GM18499 (cell line): ENCODE measurements at regions not wholly inside any gene's neighbourhood (a gene's known extent, or its start where the extent isn't known, plus 50 kb on each side); places are given as distances from the start of the nearest gene placed in this dataset.

Source experiments
- ATAC-seq: cut with Tn5 transposase; IDR thresholded peaks from one replicate; pipeline ENCODE4 v1.9.1; 2021; ENCODE audit warnings: moderate number of reproducible peaks; ENCODE audit not compliant: insufficient read depth, unreplicated experiment

DNA sequence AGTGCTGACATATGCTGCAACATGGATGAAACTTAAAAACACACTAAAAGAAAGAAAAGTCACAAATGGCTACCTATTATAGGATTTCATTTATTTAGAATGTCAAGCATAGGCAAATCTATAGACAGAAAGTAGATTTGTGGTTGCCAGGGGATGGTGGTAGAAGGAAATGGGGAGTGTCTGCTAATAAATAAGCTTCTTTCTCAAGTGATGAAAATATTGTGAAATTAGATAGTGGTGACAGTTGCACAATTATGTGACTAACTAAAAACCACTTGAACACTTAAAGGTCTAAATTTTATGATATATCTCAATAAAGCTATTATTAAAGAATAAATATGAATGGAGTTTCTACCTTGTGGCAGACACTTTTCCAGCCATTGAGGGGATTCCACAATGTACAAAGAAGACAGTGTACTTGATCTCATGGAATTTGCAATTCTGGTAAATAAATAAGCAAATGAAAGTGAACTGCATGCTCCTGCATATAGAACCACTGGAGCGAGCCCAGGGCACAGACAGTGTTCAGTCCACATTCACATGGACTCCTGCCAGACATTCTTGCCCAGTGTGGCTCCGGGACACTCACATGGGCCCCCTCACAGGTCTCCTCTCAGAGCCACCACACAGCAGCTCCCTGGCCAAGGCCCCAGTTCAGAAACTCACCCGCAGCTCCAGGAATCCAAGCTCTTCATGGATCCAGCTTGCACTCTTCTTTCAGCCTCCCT lies 107.1 kb upstream of the ARID2 start:
- ATAC-seq: no peak

DNA sequence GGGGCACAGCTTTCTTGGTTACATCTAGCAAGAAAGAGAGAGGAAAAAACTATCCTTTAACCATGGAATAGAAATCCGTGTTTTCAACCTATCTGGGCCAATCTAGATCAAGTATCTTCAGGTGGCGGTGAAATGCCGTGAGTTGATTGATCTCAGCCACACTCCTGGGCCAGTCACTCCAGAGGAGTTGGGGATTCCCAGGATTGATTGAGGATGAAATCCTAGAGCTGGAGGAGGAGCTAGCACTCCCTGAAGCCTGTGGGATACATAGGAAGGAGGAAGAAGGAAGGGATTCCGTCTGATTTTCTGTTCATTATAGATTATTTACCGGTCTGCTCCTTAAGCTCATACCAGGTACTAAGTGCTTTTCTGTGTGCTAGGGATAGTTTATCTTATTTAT lies 106.3 kb upstream of the ARID2 start:
- ATAC-seq: no peak

DNA sequence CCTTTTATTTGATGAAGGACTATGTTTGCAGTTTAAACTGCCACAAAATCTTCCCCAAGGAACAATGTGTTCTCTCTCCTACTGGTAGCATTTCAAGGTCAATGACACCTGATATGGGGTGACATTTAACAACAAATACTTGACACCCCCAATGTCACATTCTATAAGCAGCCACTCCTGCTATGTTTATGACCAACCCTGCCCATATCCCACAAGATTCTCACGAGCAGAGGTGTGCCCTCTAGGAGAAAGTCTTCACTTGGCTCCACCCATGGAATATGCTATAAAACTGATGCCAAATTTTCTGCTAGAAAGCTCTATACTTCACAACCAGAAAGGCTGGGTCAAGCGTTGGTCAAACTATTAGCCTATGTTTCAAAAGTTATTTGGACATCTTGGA lies 105.6 kb upstream of the ARID2 start:
- no peak for ATAC-seq

DNA sequence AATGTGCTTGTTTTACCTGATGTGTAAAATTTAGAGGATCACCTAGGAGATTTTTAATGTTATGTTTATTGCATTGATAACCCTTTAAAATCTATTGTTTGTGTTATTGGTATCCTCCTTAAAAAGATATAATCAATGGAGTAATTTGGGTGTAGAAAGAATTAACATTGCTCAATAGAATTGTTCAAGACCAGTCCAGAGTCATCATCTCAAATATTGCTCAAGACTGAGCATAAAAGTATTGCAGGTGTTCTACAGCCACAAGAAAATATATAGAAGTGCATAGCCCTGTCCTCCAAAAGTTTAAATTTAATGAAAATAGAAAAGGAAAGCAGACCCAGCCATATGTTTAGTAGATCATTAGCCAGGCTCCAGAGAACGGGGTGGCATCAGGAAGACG lies 102.5 kb upstream of the ARID2 start:
- ATAC-seq: no peak

DNA sequence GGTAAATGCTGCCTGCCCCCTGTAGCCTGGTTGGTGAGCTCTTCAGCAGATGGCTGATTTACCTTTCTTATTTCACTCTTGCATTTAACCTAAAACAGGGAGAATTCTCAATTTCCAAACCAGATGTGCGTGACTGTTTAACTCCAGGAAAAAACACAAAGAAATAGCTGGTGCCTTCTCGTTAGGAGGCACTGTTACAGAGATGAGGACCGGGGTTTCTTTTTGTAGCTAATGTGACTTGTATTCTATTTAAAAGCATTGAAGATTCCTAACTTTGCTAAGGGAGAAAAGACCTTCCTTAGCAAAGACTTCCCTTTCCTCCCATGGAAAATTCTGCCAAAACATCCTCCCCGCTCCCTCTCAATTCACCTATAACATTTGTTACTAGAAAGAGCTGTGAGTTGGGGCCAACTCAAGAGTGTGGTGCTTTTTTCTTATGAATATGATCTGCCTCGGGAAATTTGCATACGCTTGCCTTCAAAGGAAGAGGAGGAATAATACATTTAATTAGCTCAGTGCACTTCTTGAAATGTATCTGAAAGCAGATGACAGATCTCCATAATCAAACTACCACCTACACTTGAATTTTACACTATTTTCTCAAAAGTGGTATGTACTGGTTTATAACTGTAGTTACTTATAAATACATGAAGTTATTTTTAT lies 102.0 kb upstream of the ARID2 start:
- no peak for ATAC-seq

DNA sequence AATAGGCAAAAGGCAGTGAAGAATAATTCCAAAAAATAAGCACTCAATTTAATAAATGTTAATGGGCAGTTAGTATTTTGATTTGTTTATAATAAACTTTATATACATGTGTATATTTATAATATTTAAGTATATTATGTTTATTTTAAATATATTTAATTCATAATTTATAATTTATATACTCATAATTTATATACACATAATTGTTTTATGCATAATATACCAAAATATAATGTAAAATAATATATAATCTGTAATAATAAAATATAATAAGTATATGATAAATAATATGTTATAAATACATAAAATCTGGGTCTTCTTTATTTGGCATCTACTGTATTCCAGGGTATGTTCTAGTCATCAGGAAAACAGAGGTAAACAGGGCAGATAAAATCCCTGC lies 100.2 kb upstream of the ARID2 start:
- ATAC-seq: no peak

GRCh38 chr12:45633733-45634132 lies 95.8 kb upstream of the ARID2 start:
- no peak for ATAC-seq

DNA sequence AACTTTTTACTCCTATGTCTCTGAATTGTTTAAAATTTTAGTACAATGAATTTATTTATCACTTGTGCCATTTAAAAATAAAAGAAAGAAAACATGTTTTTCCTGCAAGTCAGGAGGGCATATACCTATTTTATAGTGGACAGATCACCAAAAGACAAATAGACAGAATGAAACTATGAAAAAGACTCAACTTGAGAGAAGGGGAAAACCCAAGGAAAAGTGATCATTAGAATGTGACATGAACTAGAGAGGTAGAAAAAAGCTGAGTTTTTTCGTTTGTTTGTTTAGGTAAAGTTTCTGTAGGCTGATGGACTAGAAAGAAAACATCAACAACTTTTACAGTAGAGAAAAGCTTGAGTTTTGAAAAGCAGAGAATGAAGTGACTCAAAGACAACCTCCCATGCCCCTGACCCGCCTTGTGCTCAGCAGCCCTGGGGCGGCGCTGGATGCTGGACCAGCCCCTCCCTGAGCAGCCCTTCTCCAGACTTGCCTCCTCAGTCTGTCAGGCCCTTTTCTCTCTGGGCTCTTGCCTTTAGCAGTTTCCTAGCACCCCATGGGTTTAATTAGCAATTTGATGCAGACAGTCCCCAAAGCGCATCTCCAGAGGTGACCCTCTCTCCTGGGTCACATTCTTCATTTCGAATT lies 95.1 kb upstream of the ARID2 start:
- no peak for ATAC-seq

GRCh38 chr12:45637242-45637641 lies 92.3 kb upstream of the ARID2 start:
- ATAC-seq: no peak

- no peak for ATAC-seq
Measured at GRCh38 chr12:45637706-45638105, 91.8 kb upstream of the ARID2 start.

GRCh38 chr12:45638386-45638785 lies 91.1 kb upstream of the ARID2 start:
- no peak for ATAC-seq

GRCh38 chr12:45644541-45644940 lies 85.0 kb upstream of the ARID2 start:
- no peak for ATAC-seq

- no peak for ATAC-seq
Measured at GRCh38 chr12:45646851-45647581, 82.5 kb upstream of the ARID2 start.

GRCh38 chr12:45648070-45648469 lies 81.4 kb upstream of the ARID2 start:
- ATAC-seq: no peak

- no peak for ATAC-seq
Measured at GRCh38 chr12:45651029-45651428, 78.5 kb upstream of the ARID2 start.

DNA sequence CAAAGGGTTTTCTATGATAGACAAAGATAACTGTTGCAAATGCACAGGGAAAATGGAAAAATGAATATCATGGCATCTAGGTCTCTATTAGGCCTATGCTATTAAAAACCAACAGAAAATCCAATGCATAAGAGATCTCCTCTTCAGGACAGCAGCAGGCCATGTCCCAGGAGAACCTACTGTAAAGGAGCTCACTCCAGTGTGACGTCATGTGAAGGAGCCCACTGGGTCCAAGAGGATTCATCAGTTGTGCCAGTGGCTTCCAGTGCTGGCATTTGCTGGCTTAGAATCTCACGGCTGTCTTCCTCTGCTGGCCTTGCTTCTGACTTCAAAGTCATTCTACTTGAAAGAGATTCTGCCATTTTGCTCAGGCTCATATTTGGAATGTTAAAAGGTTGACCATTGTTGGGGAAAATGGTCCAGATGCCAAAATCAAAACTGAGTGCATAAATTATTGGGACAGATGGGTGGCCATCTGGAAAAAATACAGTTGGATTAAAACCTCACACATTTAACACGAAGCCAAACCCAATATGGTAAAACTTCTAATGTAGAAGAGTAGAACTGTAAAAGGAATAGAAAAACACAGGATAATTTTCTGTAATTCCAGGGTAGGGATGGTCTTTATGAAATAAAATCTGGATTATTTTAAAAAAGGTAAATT lies 75.4 kb upstream of the ARID2 start:
- no peak for ATAC-seq

DNA sequence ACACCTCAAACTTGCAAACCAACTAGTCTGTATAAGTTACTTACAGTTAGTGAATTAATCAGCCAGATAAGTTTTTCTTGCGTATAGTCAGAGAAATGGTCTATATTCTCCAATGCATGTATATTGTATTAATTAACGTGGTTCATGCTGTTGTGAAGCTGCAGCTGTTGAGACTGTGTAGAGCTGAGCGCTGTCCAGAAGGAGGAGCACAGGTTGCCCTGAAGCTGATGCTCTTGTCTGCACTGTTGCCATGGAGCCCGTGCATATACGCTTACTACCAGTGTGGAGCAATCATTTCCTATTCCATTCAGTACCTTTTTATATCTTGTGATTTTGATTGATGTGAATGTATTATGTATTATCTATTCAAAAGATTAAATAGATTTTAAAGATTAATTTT lies 74.3 kb upstream of the ARID2 start:
- ATAC-seq: no peak

- no peak for ATAC-seq
Measured at GRCh38 chr12:45655743-45656142, 73.8 kb upstream of the ARID2 start.

DNA sequence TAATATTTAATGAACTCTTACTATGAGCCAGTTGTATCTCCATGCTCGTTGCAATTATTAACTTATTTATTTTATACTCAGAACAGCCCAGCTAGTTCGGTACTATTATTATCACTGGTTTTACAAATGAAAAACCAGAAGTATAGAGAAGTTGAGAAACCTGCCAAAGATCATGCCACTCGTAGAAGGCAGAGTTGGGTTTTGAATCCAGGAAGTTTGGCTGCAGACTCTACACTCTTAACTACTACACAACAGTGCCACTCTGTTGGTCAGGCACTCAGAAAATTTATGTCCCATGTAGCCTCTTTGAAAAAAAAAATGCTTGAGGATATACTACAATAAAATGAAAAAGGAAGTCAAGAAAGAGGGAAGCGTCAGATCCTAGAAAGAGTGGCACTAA lies 71.5 kb upstream of the ARID2 start:
- ATAC-seq: no peak

DNA sequence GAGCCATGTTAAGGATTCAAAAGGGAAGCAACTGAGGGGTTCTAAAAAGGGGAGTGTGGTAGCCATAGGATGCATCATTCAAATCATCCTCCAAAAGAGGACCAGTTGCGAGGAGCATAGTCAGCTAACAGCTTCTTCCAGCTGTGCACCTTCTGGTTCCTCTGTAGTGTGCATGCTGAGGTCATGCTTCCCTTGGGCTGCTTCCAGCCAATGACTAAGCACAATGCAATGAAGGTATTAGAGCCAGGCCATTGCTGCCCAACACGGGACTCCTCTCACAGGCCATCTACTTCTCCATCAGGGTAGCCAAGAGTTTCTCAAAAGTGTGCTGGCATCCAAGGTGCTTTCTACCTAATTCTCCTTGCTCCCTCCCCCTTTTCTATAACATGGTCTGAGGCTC lies 69.2 kb upstream of the ARID2 start:
- ATAC-seq: no peak

- ATAC-seq: no peak
Measured at GRCh38 chr12:45663455-45663854, 66.1 kb upstream of the ARID2 start.
